Astrocyte (in vitro differentiated cells and primary cell): ENCODE measurements at regions not wholly inside any gene's neighbourhood (a gene's known extent, or its start where the extent isn't known, plus 50 kb on each side); places are given as distances from the start of the nearest gene placed in this dataset.

Experiments
- DNase-seq: peaks from one replicate; pipeline ENCODE4 v3.0.0-alpha.2; 2010; ENCODE audit warnings: low read depth
- FAIRE-seq: peaks from 2 replicates; lab custom pipeline; 2011; peaks lifted over from hg19 to GRCh38; lab: Jason Lieb, UNC
- H2AFZ ChIP-seq: 2 replicates; pipeline ENCODE4 v1.6.0; 2012; ENCODE audit warnings: low read depth, low read length, inconsistent platforms
- H3K27ac ChIP-seq: 2 replicates; pipeline ENCODE4 v1.5.1; 2011; ENCODE audit warnings: low read depth, low read length, inconsistent platforms
- H3K27me3 ChIP-seq: 2 replicates; pipeline ENCODE4 v1.6.0; 2011; ENCODE audit warnings: low read length, inconsistent platforms; ENCODE audit not compliant: insufficient read depth
- H3K36me3 ChIP-seq: 2 replicates; pipeline ENCODE4 v1.5.1; 2011; ENCODE audit warnings: low read length, inconsistent platforms; ENCODE audit not compliant: insufficient read depth
- H3K4me1 ChIP-seq: 2 replicates; pipeline ENCODE4 v1.5.1; 2011; ENCODE audit warnings: low read length, inconsistent platforms; ENCODE audit not compliant: insufficient read depth
- H3K4me2 ChIP-seq: 2 replicates; pipeline ENCODE4 v1.6.0; 2012; ENCODE audit warnings: low read length, inconsistent platforms
- H3K4me3 ChIP-seq: 2 replicates; pipeline ENCODE4 v1.5.1; 2011; ENCODE audit warnings: low read depth, mild to moderate bottlenecking, low read length, inconsistent platforms; ENCODE audit not compliant: insufficient read depth
- H3K79me2 ChIP-seq: 2 replicates; pipeline ENCODE4 v1.6.0; 2012; ENCODE audit warnings: mild to moderate bottlenecking, low read length, inconsistent platforms; ENCODE audit not compliant: insufficient read depth
- H3K9ac ChIP-seq: 2 replicates; pipeline ENCODE4 v1.6.0; 2012; ENCODE audit warnings: mild to moderate bottlenecking, low read length, inconsistent platforms
- H3K9me3 ChIP-seq: 2 replicates; pipeline ENCODE4 v1.5.1; 2012; ENCODE audit warnings: low read depth, mild to moderate bottlenecking, low read length, inconsistent platforms; ENCODE audit not compliant: insufficient read depth
- H4K20me1 ChIP-seq: 2 replicates; pipeline ENCODE4 v1.6.0; 2012; ENCODE audit warnings: low read length, inconsistent platforms; ENCODE audit not compliant: insufficient read depth
- H3K27ac Mint-ChIP-seq: one replicate; pipeline ENCODE4 v1.8.0; 2021; ENCODE audit warnings: mild to moderate bottlenecking, mixed read lengths; ENCODE audit not compliant: unreplicated experiment
- H3K27me3 Mint-ChIP-seq: one replicate; pipeline ENCODE4 v1.8.0; 2021; ENCODE audit warnings: low read depth, mixed read lengths; ENCODE audit not compliant: unreplicated experiment
- H3K36me3 Mint-ChIP-seq: one replicate; pipeline ENCODE4 v1.8.0; 2021; ENCODE audit warnings: low read depth, mixed read lengths; ENCODE audit not compliant: unreplicated experiment
- H3K4me1 Mint-ChIP-seq: one replicate; pipeline ENCODE4 v1.8.0; 2021; ENCODE audit warnings: low read depth, mixed read lengths; ENCODE audit not compliant: unreplicated experiment
- H3K4me3 Mint-ChIP-seq: one replicate; pipeline ENCODE4 v1.8.0; 2021; ENCODE audit warnings: mild to moderate bottlenecking, moderate library complexity, mixed read lengths; ENCODE audit not compliant: unreplicated experiment
- H3K9me3 Mint-ChIP-seq: one replicate; pipeline ENCODE4 v1.8.0; 2021; ENCODE audit warnings: mild to moderate bottlenecking, mixed read lengths; ENCODE audit not compliant: unreplicated experiment
- CTCF ChIP-seq: IDR thresholded peaks from 2 replicates; pipeline ENCODE4 v1.5.1; 2011; ENCODE audit warnings: low read depth, mild to moderate bottlenecking, inconsistent platforms, low read length, moderate library complexity; ENCODE audit not compliant: insufficient read depth
- EZH2 ChIP-seq: IDR thresholded peaks from 2 replicates; pipeline ENCODE4 v1.6.1; 2012; ENCODE audit warnings: mild to moderate bottlenecking, low read length, inconsistent platforms; ENCODE audit not compliant: insufficient read depth

- Histone ChIP-seq H4K20me1 (no peaks in the 10 kb centered on the region), H3K36me3 (no peaks in the 10 kb centered on the region), H3K27me3 (no peaks in the 10 kb centered on the region), H3K4me2 (no peak overlapping the region), H3K9me3 (no peaks in the 10 kb centered on the region), H3K9ac (no peak overlapping the region), H3K27ac (no peak overlapping the region), H3K4me1 (no peaks in the 10 kb centered on the region), H3K79me2 (no peaks in the 10 kb centered on the region), H3K4me3 (no peak overlapping the region), H2AFZ (no peak overlapping the region)
- Mint-ChIP-seq H3K27ac (peak overlapping the region; percentile 79), H3K4me3 (no peak overlapping the region), H3K27me3 (peaks cover 16% of the 10 kb centered on the region), H3K36me3 (no peaks in the 10 kb centered on the region), H3K4me1 (peaks cover 12% of the 10 kb centered on the region), H3K9me3 (no peaks in the 10 kb centered on the region)
- DNase-seq (peak; percentile 31), FAIRE-seq (no peak)
- TF ChIP-seq CTCF (no peak), EZH2 (no peak)
Measured at GRCh38 chr16:5837007-5837670, 739.5 kb upstream of the EEF2KMT start.

- Histone ChIP-seq H3K27ac (no peak overlapping the region), H2AFZ (no peak overlapping the region), H4K20me1 (no peaks in the 10 kb centered on the region), H3K9me3 (no peaks in the 10 kb centered on the region), H3K4me2 (no peak overlapping the region), H3K4me1 (no peaks in the 10 kb centered on the region), H3K4me3 (no peak overlapping the region), H3K9ac (no peak overlapping the region), H3K79me2 (no peaks in the 10 kb centered on the region), H3K27me3 (no peaks in the 10 kb centered on the region), H3K36me3 (no peaks in the 10 kb centered on the region)
- DNase-seq (no peak), FAIRE-seq (no peak)
- no peak overlapping the region for H3K4me3 Mint-ChIP-seq
- peaks cover 12% of the 10 kb centered on the region for H3K4me1 Mint-ChIP-seq
- H3K27me3 Mint-ChIP-seq = peaks cover 18% of the 10 kb centered on the region
- TF ChIP-seq EZH2 = no peak
- no peak for TF ChIP-seq CTCF
- no peak overlapping the region for H3K27ac Mint-ChIP-seq
- no peaks in the 10 kb centered on the region for H3K9me3 Mint-ChIP-seq
- no peaks in the 10 kb centered on the region for H3K36me3 Mint-ChIP-seq
Measured at GRCh38 chr16:5835876-5836275, 738.3 kb upstream of the EEF2KMT start.

- DNase-seq (no peak), FAIRE-seq (no peak)
- no peak overlapping the region for H2AFZ ChIP-seq
- H3K4me1 Mint-ChIP-seq = no peaks in the 10 kb centered on the region
- no peaks in the 10 kb centered on the region for H3K36me3 Mint-ChIP-seq
- H3K27me3 ChIP-seq = no peaks in the 10 kb centered on the region
- H3K27ac Mint-ChIP-seq = no peak overlapping the region
- H3K4me1 ChIP-seq = no peaks in the 10 kb centered on the region
- no peaks in the 10 kb centered on the region for H3K9me3 Mint-ChIP-seq
- H3K27me3 Mint-ChIP-seq = peaks cover 12% of the 10 kb centered on the region
- no peak overlapping the region for H3K4me3 ChIP-seq
- H3K9ac ChIP-seq = no peak overlapping the region
- no peaks in the 10 kb centered on the region for H3K36me3 ChIP-seq
- H3K9me3 ChIP-seq = no peaks in the 10 kb centered on the region
- no peak overlapping the region for H3K4me2 ChIP-seq
- no peak overlapping the region for H3K4me3 Mint-ChIP-seq
- H4K20me1 ChIP-seq = no peaks in the 10 kb centered on the region
- TF ChIP-seq CTCF (no peak), EZH2 (no peak)
- H3K27ac ChIP-seq = no peak overlapping the region
- H3K79me2 ChIP-seq = no peaks in the 10 kb centered on the region
Measured at GRCh38 chr16:5826332-5826731, 728.7 kb upstream of the EEF2KMT start.
